HG03175 (cell line): ENCODE measurements at regions not wholly inside any gene's neighbourhood (a gene's known extent, or its start where the extent isn't known, plus 50 kb on each side); places are given as distances from the start of the nearest gene placed in this dataset.
"Not testable (repeated sequence)": the region's sequence is repeated elsewhere in the genome, so short reads cannot be mapped to it uniquely, and the experiment has no call there.

Experiments used
- ATAC-seq: cut with Tn5 transposase; IDR thresholded peaks from one replicate; pipeline ENCODE4 v1.9.1; 2021; ENCODE audit warnings: mild to moderate bottlenecking, moderate library complexity; ENCODE audit not compliant: unreplicated experiment

- no peak for ATAC-seq
These were observed 99.8 kb downstream of the PSMG1 start for GRCh38 chr21:39083377-39084008.

- ATAC-seq = no peak
These were observed 100.4 kb downstream of the PSMG1 start for GRCh38 chr21:39082656-39083376.

DNA sequence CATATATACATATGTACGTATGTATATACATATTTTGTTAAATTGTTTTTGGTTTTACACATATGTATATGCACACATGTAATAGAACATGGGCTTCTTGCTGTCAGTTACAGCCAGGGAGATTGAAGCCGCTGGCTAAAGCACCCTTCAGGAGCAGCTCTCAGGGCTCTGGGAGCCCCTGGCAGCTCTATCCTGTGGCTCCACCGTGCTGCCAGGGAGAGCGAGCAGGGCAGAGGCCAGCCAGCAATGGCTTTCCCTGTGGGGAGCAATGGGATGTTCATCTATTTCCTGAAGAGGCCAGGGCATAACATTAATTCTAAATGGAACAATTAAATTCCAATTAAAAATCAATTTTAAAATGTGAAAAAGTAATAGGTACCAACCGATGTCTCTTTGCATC, 102.9 kb downstream of the PSMG1 start:
- ATAC-seq = no peak

DNA sequence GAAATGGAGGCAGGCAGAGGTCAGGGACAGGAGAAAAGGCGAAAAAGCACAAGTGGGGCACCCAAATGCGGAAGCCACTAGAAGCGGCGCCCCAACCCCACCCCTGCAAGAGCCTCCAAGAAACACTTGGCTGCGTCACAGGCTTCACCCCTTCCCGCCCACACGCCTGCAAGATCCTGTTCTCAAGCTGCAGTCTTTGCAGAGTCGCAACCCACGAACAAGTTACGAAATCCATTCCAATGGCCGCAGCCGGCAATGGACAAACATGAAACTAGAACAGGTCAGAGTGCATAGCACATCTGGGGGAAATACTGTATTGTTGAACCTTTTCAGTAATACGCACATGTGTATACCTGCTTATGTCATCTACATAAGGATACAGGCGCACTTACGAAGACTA, 103.6 kb downstream of the PSMG1 start:
- no peak for ATAC-seq

- ATAC-seq = no peak
These were observed 104.8 kb downstream of the PSMG1 start for GRCh38 chr21:39078322-39079065.

GRCh38 chr21:39077876-39078275, 105.4 kb downstream of the PSMG1 start:
- no peak for ATAC-seq

- ATAC-seq = no peak
These were observed 108.7 kb downstream of the PSMG1 start for GRCh38 chr21:39074508-39074907.

- ATAC-seq = no peak
These were observed 109.5 kb downstream of the PSMG1 start for GRCh38 chr21:39073717-39074116.

DNA sequence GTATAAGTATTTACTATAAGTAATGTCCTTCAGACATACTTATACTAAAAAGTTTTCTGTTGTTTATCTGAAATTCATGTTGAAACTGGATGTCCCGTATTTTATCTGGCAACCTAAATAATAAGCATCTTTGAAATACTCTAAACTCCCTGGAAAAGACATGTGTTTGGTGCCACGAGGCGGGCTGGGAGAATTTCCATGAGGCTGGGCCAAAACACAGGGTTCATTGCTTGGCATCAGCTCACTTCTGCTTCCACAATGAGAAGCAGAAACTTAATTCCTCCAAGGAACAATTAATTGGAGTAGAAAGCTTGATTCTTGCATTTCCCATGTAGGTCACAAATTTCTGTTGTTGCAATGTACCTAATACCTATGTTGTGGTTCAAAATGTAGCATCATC, 110.2 kb downstream of the PSMG1 start:
- no peak for ATAC-seq

GRCh38 chr21:39072468-39072867, 110.8 kb downstream of the PSMG1 start:
- no peak for ATAC-seq

DNA sequence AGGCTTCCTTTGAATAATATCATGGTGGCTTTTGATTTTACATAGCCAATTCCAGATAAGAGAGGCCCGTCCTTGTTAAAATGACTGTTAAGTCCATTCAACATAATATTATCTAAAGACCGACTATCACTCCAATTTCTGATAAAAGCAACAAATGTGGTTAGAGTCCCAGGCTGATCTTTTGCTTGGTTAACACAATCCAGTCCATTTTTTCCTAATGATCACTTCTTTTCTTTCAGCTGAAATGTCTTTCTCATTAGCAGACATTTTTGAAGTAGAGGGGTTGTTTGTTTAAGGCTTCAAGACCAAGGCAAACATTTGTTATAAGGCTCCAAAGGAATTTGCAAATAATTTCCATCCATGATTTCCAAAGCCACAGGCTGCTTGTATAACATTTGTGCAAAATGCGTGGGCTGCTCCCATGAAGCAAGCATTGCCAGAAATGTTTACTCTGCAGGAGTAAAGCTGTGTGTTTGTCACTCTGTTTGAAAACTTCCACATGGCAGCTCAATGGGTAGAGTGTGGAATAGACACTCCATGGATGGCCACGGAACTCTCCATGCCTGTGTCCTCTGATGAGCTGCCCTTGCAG, 111.5 kb downstream of the PSMG1 start:
- ATAC-seq = no peak

DNA sequence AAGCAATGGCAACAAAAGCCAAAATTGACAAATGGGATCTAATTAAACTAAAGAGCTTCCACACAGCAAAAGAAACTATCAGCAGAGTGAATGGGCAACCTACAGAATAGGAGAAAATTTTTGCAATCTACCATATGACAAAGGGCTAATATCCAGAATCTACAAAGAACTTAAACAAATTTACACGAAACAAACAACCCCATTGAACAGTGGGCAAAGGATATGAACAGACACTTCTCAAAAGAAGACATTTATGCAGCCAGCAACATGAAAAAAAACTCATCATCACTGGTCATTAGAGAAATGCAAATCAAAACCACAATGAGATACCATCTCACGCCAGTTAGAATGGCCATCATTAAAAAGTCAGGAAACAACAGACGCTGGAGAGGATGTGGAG, 113.4 kb downstream of the PSMG1 start:
- not testable (repeated sequence) for ATAC-seq

GRCh38 chr21:39066829-39067780, 116.1 kb downstream of the PSMG1 start:
- no peak for ATAC-seq

- ATAC-seq = no peak
These were observed 117.3 kb downstream of the PSMG1 start for GRCh38 chr21:39065917-39066316.

- ATAC-seq = no peak
These were observed 118.8 kb downstream of the PSMG1 start for GRCh38 chr21:39064325-39065012.

GRCh38 chr21:39063517-39063916, 119.7 kb downstream of the PSMG1 start:
- no peak for ATAC-seq

DNA sequence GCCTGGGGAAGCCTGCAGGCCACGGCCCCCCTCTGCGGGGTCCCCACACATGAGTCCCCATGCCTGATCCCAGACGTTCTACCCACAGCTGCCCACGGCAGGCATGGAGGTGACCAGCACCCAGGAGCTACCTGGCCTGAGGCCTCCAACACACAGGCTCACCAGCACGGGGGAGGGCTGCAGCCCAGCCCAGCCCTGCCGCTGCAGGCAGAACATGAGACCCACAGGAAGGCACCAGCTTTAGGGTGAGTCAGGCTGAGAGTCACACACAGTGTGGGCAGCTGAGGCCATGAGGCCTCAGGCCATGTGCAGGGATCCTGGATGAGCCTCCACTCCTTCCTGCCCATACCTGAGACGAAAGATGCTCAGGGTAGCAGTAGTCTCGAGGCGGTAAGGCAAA, 121.1 kb downstream of the PSMG1 start:
- no peak for ATAC-seq

GRCh38 chr21:39061766-39062165, 121.5 kb downstream of the PSMG1 start:
- no peak for ATAC-seq

- no peak for ATAC-seq
These were observed 122.7 kb downstream of the PSMG1 start for GRCh38 chr21:39060485-39061083.

GRCh38 chr21:39057121-39057520, 126.1 kb downstream of the PSMG1 start:
- ATAC-seq = no peak
